ENCODE measurements at regions not wholly inside any gene's neighbourhood (a gene's known extent, or its start where the extent isn't known, plus 50 kb on each side); places are given as distances from the start of the nearest gene placed in this dataset.

DNA sequence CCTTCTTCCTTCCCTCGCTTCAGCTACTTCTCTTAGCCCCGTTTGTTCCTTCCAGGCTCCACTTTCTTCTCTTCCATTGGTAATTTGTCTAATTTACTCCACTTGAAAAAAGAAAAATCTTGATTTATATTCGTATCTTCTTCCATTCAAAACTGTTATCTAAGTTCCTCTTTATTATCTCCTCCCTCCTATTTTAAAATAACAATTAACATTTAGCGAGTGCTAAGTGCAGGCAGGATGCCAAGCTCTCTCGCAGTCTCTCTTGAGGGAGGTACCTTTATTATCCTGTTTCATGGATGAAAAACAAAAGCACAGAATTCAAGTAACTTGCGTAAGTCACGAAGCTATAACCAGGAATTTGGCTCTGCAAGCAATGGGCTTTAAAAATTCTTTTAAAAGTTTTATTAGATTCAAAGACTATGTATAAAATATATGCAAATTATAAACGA lies 418.9 kb upstream of the NAALADL2 start:
- TF ChIP-seq EP300 (IDR thresholded peaks at IDR 0.05; ENCODE audit: low read depth) (no peak), CTCF (IDR thresholded peaks at IDR 0.05) (no peak)

All from transverse colon (tissue), 3 donors.